ENCODE measurements at regions not wholly inside any gene's neighbourhood (a gene's known extent, or its start where the extent isn't known, plus 50 kb on each side); places are given as distances from the start of the nearest gene placed in this dataset.

GRCh38 chr11:116567721-116568242, 205.0 kb downstream of the BUD13 start:
- no peak for TF ChIP-seq CTCF (IDR thresholded peaks at IDR 0.05; ENCODE audit: low read depth, low read length, missing input control)
- TF ChIP-seq TAF1 (conservative IDR thresholded peaks at IDR 0.05) = no peak
- no peak for TF ChIP-seq ATF3 (IDR thresholded peaks at IDR 0.05)
